Fibroblast of mammary gland (primary cell): ENCODE measurements at regions not wholly inside any gene's neighbourhood (a gene's known extent, or its start where the extent isn't known, plus 50 kb on each side); places are given as distances from the start of the nearest gene placed in this dataset.

Experiments used
- DNase-seq: peaks from one replicate; pipeline ENCODE4 v3.0.0-alpha.2; 2010; ENCODE audit warnings: low read depth
- H3K4me3 ChIP-seq: 2 replicates; pipeline ENCODE4 v1.5.1; 2011; ENCODE audit warnings: low read depth, mild to moderate bottlenecking, low read length, moderate library complexity; ENCODE audit not compliant: control insufficient read depth
- CTCF ChIP-seq: conservative IDR thresholded peaks from 2 replicates; pipeline ENCODE4 v1.5.1; 2011; ENCODE audit warnings: low read depth, low read length, inconsistent platforms; ENCODE audit not compliant: control insufficient read depth, insufficient read depth

GRCh38 chr2:205902900-205903237 lies 183.1 kb downstream of the INO80D start:
- TF ChIP-seq CTCF, result no peak
- H3K4me3 ChIP-seq, result no peak overlapping the region
- DNase-seq, result no peak

GRCh38 chr2:205902041-205902899 lies 183.7 kb downstream of the INO80D start:
- H3K4me3 ChIP-seq, result no peak overlapping the region
- peak; percentile 37 for DNase-seq
- TF ChIP-seq CTCF, result no peak

GRCh38 chr2:205901491-205901890 lies 184.5 kb downstream of the INO80D start:
- H3K4me3 ChIP-seq, result no peak overlapping the region
- no peak for DNase-seq
- TF ChIP-seq CTCF, result no peak

GRCh38 chr2:205898744-205899143 lies 187.2 kb downstream of the INO80D start:
- H3K4me3 ChIP-seq, result no peak overlapping the region
- no peak for DNase-seq
- no peak for TF ChIP-seq CTCF

GRCh38 chr2:205895981-205896655 lies 189.9 kb downstream of the INO80D start:
- H3K4me3 ChIP-seq, result no peak overlapping the region
- TF ChIP-seq CTCF, result no peak
- DNase-seq, result no peak

- no peak overlapping the region for H3K4me3 ChIP-seq
- no peak for TF ChIP-seq CTCF
- no peak for DNase-seq
Measured at GRCh38 chr2:205892665-205893259, 193.2 kb downstream of the INO80D start.
